EH (cell line): ENCODE measurements at regions not wholly inside any gene's neighbourhood (a gene's known extent, or its start where the extent isn't known, plus 50 kb on each side); places are given as distances from the start of the nearest gene placed in this dataset.

Experiments
- DNase-seq: peaks from one replicate; pipeline ENCODE4 v3.0.0-alpha.2; 2015; ENCODE audit warnings: low read depth

DNA sequence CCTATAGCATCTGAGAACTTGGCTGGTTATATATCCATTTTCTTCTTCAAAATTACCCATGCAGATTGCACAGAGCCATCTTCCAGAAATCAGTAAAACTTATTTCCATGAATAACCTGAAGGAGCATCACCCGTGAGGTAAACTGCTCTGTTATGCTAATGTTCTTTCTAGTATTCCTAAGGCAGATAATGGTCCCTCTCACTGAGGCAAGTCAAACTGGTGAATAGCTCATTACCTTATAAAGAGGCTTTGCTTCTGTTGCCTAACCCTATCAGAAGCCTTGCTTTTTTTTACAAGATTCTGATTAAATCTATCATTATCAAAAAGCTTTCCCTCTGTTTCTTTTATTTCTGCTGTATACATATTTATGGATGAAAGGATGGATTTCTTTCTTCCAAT, 307.6 kb upstream of the FLRT2 start:
- no peak for DNase-seq

DNA sequence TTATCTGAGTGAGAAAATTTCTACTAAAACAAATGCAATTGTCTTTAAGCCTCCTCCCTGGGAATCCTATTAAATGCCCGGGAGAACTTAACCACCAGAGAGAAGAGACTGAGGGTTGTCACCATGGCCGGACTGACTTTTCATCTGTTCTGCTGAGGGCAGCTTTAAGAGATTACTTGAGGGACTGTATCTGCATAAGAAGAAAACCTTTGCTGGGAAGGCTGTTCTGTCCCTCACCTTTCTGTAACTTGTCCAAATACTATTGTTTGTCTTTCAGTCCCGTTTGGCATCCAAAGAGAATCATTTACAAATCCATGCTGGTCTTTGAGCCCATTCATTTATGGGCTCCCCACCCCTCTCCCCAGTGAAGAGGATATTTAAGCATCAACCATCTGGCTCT, 306.3 kb upstream of the FLRT2 start:
- no peak for DNase-seq

DNA sequence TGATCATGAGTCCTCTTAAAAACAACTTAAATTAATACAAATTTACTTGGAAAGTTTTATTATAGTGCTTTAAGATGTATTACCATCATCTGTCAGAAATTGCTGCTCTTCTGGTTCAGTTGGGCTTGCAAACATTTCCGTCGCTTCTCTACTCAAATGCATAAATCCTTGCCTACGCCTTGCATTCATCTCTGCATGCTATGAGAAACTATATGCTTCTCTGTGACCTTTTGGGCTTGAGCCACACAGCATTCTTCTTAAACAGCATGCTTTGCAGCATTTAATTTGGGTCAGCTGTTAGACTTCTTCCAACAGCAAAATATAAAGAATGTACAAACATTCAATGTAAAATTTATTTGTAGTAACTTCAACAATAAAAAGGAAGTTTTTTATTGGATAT, 305.7 kb upstream of the FLRT2 start:
- no peak for DNase-seq

DNA sequence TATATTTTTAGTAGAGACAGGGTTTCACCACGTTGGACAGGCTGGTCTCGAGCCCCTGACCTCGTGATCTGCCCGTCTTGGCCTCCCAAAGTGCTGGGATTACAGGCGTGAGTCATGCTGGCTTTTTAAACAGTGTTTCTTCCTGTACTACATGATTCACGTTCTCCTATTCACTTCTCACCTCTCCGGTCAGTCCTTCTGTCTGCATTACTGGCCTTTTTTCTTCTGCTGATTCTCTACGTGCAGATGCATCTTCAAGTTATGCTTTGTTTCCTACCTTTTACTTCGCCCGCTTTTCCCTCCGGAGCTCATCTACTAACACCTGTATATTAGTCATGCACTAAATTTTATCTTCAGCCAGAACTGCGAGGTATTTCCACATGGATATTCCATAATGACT, 296.2 kb upstream of the FLRT2 start:
- peak; percentile 54 for DNase-seq

DNA sequence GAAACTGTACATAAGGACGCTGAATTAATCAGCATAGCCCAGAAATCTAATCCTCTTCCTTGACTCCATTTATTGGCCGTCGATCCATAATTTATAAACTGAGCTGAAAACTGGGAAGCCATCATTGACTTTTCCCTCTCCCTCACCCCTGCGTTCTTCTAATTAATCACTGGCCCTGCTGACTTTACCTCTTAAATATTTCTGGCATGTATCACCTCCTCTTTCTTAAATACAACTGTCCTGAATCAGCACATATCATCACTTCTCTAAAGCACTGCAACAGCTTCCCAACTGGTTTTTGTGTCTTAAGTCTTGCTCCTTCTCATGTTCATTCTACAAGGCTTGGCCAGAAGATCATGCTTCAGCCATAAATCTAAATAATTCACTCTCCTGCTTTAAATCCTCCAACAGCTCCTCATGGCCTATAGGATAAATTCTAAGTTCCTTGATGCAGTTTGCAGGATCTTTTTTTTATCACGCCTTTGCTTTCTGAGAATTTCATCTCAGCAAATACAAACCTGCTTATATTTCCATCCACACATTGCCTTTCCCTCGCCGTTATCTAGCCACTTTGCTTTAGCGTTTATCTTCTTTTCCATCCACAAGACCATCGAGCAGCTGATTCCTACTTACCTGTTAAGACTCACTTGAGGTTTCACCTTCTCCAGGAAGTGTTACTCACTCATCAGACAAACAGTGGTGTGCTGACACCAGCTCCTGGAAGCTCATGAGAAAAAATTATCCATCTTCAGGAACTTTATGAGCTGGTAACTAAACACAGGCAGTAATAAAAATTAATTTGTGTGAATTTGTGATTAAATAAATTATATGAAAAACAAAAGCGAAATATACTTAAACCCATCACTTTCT, 295.6 kb upstream of the FLRT2 start:
- DNase-seq = peak; percentile 48

DNA sequence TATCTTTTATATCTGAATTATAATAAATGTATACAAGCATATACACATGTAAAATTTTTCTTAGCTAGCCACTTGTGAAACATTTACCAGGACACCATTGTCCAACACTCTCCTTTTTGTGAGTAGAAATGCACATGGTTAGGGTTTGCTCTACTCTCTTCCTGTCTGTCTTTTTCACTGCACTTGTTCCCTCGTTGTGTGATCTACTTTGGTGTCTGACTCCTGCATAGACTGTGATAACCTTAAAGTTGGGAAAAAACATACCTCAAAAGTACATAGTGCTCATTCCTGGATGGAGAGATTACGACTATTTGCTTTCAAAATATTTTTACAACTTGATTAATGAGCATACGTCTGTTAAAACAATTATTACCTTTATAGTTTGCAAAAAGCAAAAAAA, 294.1 kb upstream of the FLRT2 start:
- DNase-seq = no peak

DNA sequence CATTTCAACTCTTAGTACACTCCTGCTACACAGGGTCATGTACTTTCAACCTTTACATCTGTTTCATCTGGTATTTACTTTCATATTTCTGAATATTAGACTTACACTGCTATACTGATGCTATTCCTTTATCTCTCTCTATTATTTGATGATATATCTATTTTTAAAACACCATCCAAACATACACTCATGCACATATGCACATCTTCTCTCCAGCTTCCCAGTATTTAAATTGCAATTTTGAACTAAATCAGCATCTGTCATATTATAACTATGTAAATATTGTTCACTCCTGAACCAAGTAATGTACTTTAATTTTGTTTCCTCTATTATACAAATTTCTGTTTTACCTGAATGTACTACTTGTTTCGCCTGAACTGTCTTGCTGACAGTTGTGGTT, 293.6 kb upstream of the FLRT2 start:
- no peak for DNase-seq

DNA sequence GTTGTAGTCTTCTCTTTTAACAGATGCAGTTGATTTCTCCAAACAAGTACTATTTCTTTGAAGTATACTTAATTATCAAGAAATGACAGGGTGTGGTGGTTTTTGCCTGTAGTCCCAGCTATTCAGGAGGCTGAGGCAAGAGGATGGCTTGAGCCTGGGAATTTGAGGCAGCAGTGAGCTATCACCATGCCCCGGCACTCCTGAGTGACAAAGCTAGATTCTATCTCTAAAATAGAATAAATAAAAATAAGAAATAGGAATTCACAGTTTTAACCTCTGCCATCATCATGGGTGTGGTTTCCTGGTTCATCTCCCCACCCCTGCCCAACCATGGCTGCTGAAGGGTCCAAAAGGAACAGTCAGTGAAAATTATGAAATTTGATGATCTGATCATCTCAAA, 290.2 kb upstream of the FLRT2 start:
- DNase-seq = no peak

DNA sequence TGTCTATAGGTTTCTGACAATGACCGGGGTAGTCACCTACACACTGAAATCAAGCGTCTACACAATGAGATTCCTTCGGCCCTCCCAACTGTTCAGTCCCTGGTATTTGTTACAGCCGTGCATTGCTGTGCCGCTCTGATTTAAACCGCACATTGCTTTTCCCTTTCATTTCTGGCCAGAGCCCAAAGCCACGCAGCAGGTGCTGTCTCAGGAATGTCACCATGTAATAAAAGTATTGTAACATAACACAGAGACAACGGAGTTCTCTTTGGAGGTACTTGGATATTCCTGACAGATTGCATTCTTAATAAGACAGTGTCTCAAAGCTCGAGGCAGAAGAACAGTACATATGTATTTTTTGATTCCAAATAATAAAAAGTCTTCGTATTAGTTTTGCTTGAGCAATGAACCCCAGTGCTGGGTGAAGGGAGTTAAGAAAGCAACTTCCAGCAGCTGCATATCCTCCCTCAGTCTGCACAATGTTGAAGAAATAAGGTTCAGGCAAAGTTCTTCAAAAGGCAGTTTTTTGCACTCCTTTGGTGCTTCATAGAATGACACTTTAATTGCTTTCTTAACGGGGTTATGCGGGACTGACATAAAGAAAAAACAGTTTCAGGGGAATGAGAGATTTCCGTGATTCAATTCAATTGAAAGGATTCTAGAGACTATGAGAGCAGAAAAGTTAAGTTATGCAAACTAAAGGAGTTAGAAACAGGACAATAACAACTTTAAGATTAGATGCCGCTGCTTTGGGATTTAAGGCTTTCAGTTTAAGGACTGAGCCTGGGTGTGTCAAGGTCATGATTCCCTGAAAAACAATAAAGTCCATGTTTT, 288.7 kb upstream of the FLRT2 start:
- DNase-seq = no peak

DNA sequence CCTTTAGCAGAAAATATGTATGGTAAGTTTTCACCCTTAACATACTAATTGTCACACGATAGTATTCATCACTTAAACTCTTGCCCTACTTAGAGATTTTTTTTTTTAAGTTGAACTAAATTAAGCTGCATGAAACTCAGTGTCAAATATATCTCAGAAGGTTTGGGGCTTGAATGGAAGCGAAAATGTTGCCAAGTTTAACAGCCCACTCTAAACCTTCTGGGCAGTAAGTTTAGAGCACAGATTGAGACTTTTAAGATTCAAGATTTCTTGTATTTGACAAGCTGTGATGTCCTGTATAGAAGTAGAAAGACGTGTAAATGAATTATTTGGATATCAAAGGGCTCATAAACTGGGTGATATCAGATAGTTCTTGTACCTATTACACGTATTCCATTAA, 287.3 kb upstream of the FLRT2 start:
- no peak for DNase-seq

DNA sequence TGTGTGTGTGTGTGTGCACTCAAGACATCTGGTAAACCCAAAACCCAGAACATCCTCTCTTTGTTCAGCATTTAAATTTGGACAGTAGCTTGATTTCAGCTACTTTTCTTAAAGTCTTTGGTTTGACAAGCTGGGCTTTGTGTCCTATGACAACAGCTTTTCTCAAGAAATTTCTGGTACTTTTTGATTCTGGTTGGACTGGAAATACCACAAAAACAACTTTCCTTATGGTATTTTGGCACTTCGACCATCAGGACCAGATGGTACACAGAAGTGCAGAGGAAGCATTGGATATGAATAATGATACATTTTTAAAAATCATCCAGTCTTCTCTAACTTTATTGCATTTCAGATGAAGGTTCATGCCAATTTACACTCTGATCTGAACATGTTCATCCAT, 286.6 kb upstream of the FLRT2 start:
- DNase-seq = no peak

DNA sequence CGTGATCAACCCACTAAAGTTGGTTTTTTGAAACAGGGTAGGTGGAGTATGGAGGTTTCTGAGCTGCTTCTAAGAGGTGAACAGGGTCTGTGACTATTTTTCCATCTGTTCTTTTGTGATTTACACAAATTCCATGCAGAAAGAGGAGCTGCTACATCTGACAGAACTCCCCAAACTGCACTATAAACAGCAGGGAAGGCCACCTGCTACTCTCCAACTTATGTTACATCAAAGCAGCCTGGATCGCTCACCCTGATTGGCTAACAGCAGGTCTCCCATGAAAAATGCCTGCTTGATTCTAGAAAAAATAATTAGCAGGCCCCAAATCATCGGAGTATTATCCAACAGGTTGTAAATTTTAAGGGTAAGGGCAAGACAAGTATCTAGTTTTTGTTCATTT, 282.9 kb upstream of the FLRT2 start:
- DNase-seq = no peak

DNA sequence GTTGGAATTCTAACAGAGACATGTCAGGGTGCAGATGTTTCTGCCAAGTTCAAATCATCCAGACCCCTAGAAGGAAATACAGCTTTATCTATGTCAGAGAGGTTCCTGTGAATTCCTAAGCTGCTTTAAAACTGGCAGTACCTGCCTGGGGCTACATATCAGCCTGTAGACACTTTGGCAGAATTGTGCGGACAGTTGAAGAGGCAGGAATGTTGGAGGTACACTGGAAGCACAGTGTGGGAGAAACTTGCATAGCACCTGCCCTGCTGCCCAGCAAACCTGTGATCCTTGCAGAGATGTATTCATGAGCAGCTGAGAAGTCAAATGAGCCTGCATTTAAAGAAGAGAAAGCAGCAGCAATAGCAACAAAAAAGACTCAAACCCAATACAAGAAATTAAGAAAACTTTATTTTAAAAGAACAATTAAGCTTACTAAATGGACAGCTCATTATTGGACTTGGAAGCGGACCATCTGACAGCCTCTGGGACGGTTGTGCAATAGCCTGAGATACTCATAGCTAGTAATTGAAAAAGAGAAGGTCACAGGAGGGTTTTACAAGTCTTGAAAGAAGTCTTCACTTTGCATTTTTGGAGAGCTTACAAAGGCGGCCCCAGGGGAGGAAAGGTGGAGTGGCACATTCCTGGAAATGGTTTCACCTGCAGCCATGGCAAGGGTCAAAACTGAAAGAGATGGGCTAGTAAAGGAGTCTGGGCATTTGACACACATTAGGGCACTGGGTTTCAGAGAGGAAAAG, 280.9 kb upstream of the FLRT2 start:
- DNase-seq = no peak

DNA sequence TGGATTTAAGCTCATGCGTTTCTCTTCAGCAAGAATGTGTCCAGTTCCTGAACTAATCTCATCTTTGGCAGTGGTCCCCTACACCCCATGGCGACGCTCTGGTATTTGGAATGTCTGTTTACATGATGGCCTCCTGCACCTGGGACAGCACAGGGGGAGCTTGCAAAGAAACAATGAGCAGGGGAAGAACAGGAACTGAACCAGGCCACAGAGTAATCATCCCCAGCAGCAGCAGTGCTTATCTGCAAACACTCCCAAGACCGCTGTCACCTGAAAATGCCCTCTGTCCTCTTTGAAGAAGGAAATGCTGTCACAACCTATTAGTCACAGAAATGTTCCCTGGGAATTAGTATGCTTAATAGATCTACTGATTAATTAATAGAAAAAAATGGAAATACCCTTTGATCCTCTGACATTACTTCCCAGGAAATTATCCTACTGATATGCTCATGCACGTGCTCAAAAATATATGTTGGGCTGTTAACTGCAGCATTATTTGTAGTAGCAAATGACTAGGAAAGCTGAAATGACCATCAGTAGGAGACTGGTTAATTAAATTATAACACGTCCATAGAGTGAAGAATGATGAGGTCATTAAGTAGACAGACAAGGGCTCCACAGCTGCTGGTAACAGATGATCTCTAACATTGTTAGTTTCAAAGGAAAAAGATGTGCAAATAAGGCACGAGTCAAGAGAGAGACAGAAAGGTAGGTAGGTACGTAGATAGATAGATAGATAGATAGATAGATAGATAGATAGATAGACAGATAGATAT, 279.3 kb upstream of the FLRT2 start:
- DNase-seq = no peak

DNA sequence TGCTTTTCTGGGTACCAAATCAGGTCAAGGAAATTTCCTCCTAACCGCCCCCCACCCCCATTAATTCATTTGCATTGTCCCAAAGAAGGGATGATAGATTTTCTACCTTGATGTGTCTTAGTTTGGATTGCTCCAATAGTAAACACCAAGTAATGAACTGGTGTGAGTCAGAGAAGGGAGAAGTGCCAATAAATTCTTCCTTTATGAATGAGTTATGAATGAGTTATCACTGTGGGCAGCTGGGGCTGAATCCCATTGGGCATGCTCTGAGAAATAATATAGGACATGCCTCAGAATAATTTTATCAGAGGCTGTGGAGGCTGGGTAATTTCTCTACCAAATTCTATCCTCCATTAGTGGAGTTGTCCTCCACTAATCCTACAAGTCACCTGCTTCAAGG, 277.9 kb upstream of the FLRT2 start:
- peak; percentile 29 for DNase-seq

DNA sequence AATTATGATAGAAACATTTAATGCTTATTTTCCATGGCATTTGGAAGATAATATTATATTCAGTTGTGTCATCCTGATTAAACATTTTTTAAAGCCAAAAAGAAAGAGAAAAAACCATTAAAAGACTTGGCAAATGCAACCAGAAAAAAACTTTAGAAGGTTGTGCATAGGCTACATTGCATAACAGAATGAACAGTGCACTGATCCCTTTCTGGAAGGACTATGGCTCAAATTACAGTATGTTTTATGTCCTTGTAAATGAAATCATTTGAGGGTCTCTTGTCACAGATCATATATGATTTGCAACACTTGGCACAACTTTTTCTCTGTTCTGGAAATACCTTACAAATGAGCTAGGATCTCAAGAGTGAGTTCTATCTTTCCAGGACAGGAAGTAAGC, 275.2 kb upstream of the FLRT2 start:
- DNase-seq = no peak

DNA sequence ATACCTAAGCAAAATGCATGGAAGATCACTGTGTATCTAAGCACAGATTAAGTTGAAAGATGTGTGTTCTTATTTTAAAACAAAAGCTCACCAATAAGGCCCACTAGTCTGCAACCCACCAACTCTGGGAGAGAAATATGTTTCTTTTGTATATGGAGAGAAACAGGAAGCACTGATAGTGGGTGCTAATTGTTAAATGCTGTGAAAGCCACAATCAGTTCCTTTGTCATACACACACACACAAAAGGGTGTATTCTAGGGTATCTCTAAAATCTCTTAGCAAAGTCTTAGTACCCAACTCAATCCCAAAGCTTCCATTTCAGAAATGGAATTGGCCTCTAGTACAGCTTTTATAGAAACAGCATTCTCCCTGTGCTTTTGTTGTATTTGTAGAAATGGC, 272.7 kb upstream of the FLRT2 start:
- no peak for DNase-seq

DNA sequence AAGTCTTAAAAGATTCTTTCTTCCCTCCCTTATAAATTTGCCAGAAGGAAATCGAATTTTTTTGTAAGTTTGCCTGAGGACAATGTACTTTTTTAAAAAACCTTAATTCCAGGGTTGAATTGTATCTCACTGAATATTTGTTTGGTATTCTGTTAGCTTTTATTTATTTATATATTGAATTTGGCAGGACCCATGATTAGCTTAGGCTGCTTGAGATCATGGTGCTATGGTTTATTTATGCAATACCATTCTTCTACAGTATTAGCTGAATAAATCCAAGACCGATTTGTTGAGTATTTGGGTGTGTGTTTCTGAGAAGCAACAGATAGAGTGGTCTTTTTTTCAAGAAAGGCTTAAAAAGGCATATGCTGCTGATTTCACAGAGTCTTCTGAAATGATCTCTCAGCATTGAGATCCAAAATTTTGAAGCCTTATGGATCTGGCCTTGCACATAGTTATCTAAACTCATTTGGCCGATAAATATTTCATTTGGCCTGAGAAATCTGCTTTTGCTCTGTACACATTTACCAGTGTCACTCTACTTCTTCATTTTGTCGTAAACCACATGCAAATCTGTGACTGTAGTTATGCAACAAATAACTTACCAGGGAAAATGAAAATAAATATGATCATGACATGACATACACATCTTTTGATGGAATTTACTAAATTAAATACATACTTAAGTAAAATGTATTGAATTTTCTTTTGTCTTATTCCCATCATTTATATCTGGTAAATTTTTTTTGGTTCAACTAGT, 265.8 kb upstream of the FLRT2 start:
- no peak for DNase-seq

DNA sequence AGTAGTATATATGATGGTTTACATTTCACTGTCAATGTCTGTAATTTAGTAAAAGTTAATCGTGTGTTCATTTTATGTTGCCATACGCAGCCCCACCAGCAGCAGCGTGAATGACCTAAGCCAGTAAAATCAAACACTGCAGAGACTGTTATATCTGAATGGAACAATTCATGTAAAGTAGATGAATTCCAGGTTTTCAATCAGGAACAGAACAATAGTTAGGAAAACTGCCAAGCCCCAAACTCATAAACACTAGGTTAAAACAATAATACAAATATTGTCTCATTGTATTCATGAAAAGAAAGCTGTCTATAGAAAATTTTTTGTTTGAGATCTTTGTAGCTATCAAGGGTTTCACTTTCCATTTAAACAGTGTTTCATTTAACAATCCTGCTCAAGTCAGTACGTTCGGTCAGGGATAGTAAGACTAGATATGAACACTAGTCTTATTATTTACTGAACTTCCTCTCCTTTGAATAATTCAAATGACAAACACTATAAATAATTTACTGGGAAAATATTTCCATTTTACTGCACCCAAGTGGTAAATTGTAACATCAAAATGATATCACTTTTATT, 256.8 kb upstream of the FLRT2 start:
- DNase-seq = no peak

DNA sequence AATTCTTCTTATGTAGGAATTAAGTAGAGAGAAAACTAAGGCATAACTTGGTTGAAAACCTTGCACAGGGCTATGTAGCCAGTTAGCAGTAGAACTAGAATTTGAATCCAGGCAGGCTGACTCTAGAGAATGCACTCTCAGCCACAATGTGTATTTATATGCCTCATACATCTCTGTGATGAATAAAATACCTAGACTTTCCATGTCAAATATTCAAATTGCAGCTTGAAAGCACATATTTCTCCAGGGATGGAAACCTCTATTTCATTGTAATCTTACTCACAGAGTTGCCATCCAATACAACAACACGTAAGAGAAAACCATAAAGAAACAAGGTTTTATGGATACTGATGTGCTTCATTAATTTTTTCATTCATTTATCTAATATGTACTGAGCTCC, 256.0 kb upstream of the FLRT2 start:
- no peak for DNase-seq
